T1000 (cell line): ENCODE measurements at regions not wholly inside any gene's neighbourhood (a gene's known extent, or its start where the extent isn't known, plus 50 kb on each side); places are given as distances from the start of the nearest gene placed in this dataset.
"Not testable (repeated sequence)": the region's sequence is repeated elsewhere in the genome, so short reads cannot be mapped to it uniquely, and the experiment has no call there.

Source experiments
- DNase-seq: peaks from one replicate; lab custom pipeline; 2025; ENCODE audit warnings: mixed read lengths; lab: John Stamatoyannopoulos, UW

- DNase-seq: no peak
These were observed 120.2 kb upstream of the CREB1 start for GRCh38 chr2:207409517-207409916.

GRCh38 chr2:207412787-207413310 lies 116.9 kb upstream of the CREB1 start:
- no peak for DNase-seq

- DNase-seq: no peak
These were observed 116.3 kb upstream of the CREB1 start for GRCh38 chr2:207413376-207413907.

GRCh38 chr2:207416111-207416510 lies 113.7 kb upstream of the CREB1 start:
- no peak for DNase-seq

GRCh38 chr2:207416900-207417299 lies 112.9 kb upstream of the CREB1 start:
- no peak for DNase-seq

GRCh38 chr2:207417301-207417718 lies 112.5 kb upstream of the CREB1 start:
- no peak for DNase-seq

GRCh38 chr2:207418419-207418818 lies 111.3 kb upstream of the CREB1 start:
- no peak for DNase-seq

- no peak for DNase-seq
These were observed 110.4 kb upstream of the CREB1 start for GRCh38 chr2:207419331-207419730.

- DNase-seq: no peak
These were observed 108.1 kb upstream of the CREB1 start for GRCh38 chr2:207421671-207422070.

- no peak for DNase-seq
These were observed 107.4 kb upstream of the CREB1 start for GRCh38 chr2:207422380-207422779.

GRCh38 chr2:207423886-207424285 lies 105.9 kb upstream of the CREB1 start:
- DNase-seq: peak; percentile 57

GRCh38 chr2:207427986-207428385 lies 101.8 kb upstream of the CREB1 start:
- no peak for DNase-seq

- DNase-seq: no peak
These were observed 101.2 kb upstream of the CREB1 start for GRCh38 chr2:207428573-207428972.

GRCh38 chr2:207432453-207432852 lies 97.3 kb upstream of the CREB1 start:
- no peak for DNase-seq

GRCh38 chr2:207434306-207434705 lies 95.5 kb upstream of the CREB1 start:
- DNase-seq: no peak

- no peak for DNase-seq
These were observed 94.8 kb upstream of the CREB1 start for GRCh38 chr2:207434899-207435465.

- no peak for DNase-seq
These were observed 92.6 kb upstream of the CREB1 start for GRCh38 chr2:207437136-207437523.

- no peak for DNase-seq
These were observed 92.1 kb upstream of the CREB1 start for GRCh38 chr2:207437524-207438143.

GRCh38 chr2:207438414-207439126 lies 91.2 kb upstream of the CREB1 start:
- DNase-seq: no peak

- DNase-seq: not testable (repeated sequence)
These were observed 89.9 kb upstream of the CREB1 start for GRCh38 chr2:207439881-207440280.

- DNase-seq: no peak
These were observed 85.0 kb upstream of the CREB1 start for GRCh38 chr2:207444756-207445155.

GRCh38 chr2:207446653-207447052 lies 83.1 kb upstream of the CREB1 start:
- DNase-seq: no peak

GRCh38 chr2:207448006-207448405 lies 81.8 kb upstream of the CREB1 start:
- DNase-seq: no peak
